GM23338 (cell line): ENCODE measurements at regions not wholly inside any gene's neighbourhood (a gene's known extent, or its start where the extent isn't known, plus 50 kb on each side); places are given as distances from the start of the nearest gene placed in this dataset.

Source experiments
- CREB1 ChIP-seq: fragments of 250-450 bp; sonication (Bioruptor Pico); IDR thresholded peaks from 2 replicates; pipeline ENCODE4 v1.5.0; 2020; ENCODE audit warnings: low read depth, mild to moderate bottlenecking, moderate library complexity
- CTCF ChIP-seq, 2 experiments: fragments of 200-600 bp in 1 of 2; sonication (generic) in 1 of 2; conservative IDR thresholded peaks; 2 replicates each; pipeline versions ENCODE4 v1.5.1 to v1.6.1; 2016 to 2017; ENCODE audit warnings: antibody characterized with exemption in 2 of 2, low read depth in 2 of 2, mild to moderate bottlenecking in 2 of 2, moderate library complexity in 1 of 2
- EZH2 ChIP-seq: fragments of 200-600 bp; sonication (generic); IDR thresholded peaks from one replicate; pipeline ENCODE4 v1.8.0; 2017; ENCODE audit warnings: antibody characterized with exemption, mild to moderate bottlenecking, low read depth; ENCODE audit not compliant: unreplicated experiment
- EZH2phosphoT487 ChIP-seq: fragments of 200-600 bp; sonication (generic); IDR thresholded peaks from one replicate; pipeline ENCODE4 v1.8.1; 2018; ENCODE audit warnings: antibody characterized with exemption; ENCODE audit not compliant: unreplicated experiment
- JUNB ChIP-seq: IDR thresholded peaks from one replicate; pipeline ENCODE4 v1.6.1; 2016; ENCODE audit warnings: antibody characterized with exemption; ENCODE audit not compliant: unreplicated experiment
- POLR2AphosphoS5 ChIP-seq: IDR thresholded peaks from 2 replicates; pipeline ENCODE4 v1.6.1; 2016; ENCODE audit warnings: antibody characterized with exemption, low read depth
- REST ChIP-seq: IDR thresholded peaks from one replicate; pipeline ENCODE4 v1.6.1; 2018; ENCODE audit warnings: antibody characterized with exemption; ENCODE audit not compliant: unreplicated experiment

DNA sequence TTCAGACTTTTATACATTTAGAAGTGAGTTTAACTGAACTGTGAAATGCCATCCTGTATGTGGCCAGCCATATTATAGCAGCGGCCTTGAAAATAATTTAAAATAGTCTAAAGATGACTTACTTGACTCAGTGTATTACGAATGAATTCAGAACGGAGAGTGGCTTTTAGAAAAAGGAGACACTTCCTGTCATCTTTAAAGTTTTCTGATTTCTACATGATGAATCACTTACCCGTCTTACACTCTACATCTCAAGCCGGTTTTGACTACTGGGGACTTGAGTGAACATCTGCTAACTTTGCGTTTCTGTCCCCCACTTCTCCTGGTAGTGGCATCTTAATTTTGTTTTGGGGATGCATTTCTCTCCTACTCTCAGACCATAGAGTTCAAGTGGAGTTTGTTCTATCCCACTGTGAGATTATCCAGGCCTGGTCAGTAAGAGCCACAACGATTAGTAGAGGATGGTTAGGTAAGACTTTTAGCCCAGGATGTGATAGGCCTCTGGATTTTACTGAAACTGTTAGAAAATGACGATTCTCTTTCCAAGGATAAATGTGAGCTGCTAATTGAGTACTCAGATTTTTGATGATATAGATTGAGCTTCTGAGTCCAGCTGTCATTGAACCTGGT is 175.4 kb upstream of the CADPS start:
- TF ChIP-seq CTCF (conservative IDR thresholded peaks at IDR 0.05; ENCODE audit: low read depth in 2 of 2), result no peak
- TF ChIP-seq EZH2, result no peak
- no peak for TF ChIP-seq POLR2AphosphoS5
- no peak for TF ChIP-seq JUNB
- TF ChIP-seq CREB1, result no peak
- TF ChIP-seq EZH2phosphoT487, result no peak
- TF ChIP-seq REST, result no peak
